Panc1 (cell line): ENCODE measurements at regions not wholly inside any gene's neighbourhood (a gene's known extent, or its start where the extent isn't known, plus 50 kb on each side); places are given as distances from the start of the nearest gene placed in this dataset.

Source experiments
- ATAC-seq: fragments of 200-7000 bp; cut with Tn5 transposase; 2 replicates; pipeline ENCODE4 v1.9.1; 2020; ENCODE audit warnings: mild to moderate bottlenecking, moderate library complexity
- BruUV-seq: library from RNA; stranded (reverse); fragments of 400-500 nt; replicated peaks from 2 replicates; lab custom pipeline; 2021; lab: Mats Ljungman, UMichigan
- CTCF ChIA-PET: fragments of 300-600 bp; sonication (Branson Sonifier 250); formaldehyde crosslinking; loops from one replicate; lab custom pipeline; 2022; ENCODE audit warnings: antibody characterized with exemption; lab: Charles Lee
- POLR2A ChIA-PET: fragments of 300-600 bp; sonication (Branson Sonifier 250); formaldehyde crosslinking; loops from one replicate; lab custom pipeline; 2022; ENCODE audit warnings: antibody characterized with exemption; lab: Charles Lee
- DNase-seq: peaks from one replicate; pipeline ENCODE4 v3.0.0-alpha.2; 2010; ENCODE audit warnings: low read depth, low spot score
- H3K27ac ChIP-seq: 2 replicates; pipeline ENCODE4 v1.5.1; 2011; ENCODE audit warnings: mild to moderate bottlenecking, low read length, inconsistent platforms
- H3K27me3 ChIP-seq: fragments of 200-500 bp; sonication (Bioruptor generic); 2 replicates; pipeline ENCODE4 v1.6.0; 2014; ENCODE audit warnings: low read length, inconsistent platforms; ENCODE audit not compliant: control insufficient read depth, insufficient read depth
- H3K36me3 ChIP-seq: fragments of 200-500 bp; sonication (Bioruptor generic); 2 replicates; pipeline ENCODE4 v1.5.1; 2014; ENCODE audit warnings: inconsistent platforms, mild to moderate bottlenecking, low read length, moderate library complexity; ENCODE audit not compliant: control insufficient read depth, insufficient read depth
- H3K4me1 ChIP-seq: 2 replicates; pipeline ENCODE4 v1.5.1; 2011; ENCODE audit warnings: inconsistent platforms, mild to moderate bottlenecking, low read length, moderate library complexity; ENCODE audit not compliant: control insufficient read depth, insufficient read depth
- H3K4me3 ChIP-seq, 2 experiments: 2 replicates each; pipeline ENCODE4 v1.5.1; 2011 to 2012; ENCODE audit warnings: low read depth in 2 of 2, low read length in 2 of 2, mild to moderate bottlenecking in 2 of 2, inconsistent platforms in 1 of 2, moderate library complexity in 1 of 2
- H3K9me3 ChIP-seq: fragments of 200-500 bp; sonication (Bioruptor generic); 2 replicates; pipeline ENCODE4 v1.5.1; 2014; ENCODE audit warnings: low read depth, mild to moderate bottlenecking, inconsistent platforms, low read length, moderate library complexity; ENCODE audit not compliant: control insufficient read depth, insufficient read depth
- CTCF ChIP-seq: fragments of 450-650 bp; IDR thresholded peaks from 2 replicates; pipeline ENCODE4 v1.5.1; 2017; ENCODE audit warnings: mild to moderate bottlenecking
- POLR2AphosphoS5 ChIP-seq: IDR thresholded peaks from 2 replicates; pipeline ENCODE4 v1.6.1; 2012; ENCODE audit warnings: mild to moderate bottlenecking, low read depth, low read length, moderate library complexity
- SIN3A ChIP-seq: IDR thresholded peaks from 2 replicates; pipeline ENCODE4 v1.6.1; 2012; ENCODE audit warnings: low read depth, mild to moderate bottlenecking, low read length, moderate library complexity, borderline replicate concordance; ENCODE audit not compliant: insufficient read depth
- TCF7L2 ChIP-seq: IDR thresholded peaks from 2 replicates; pipeline ENCODE4 v1.6.1; 2011; ENCODE audit warnings: mild to moderate bottlenecking, low read depth, low read length, inconsistent platforms
- in situ Hi-C: cut with HindIII; loops from 2 replicates; pipeline ENCODE4 v1.10.0; 2016; ENCODE audit warnings: low sequenced_read_pairs, low pct_unique_long_range_greater_than_20kb
- intact Hi-C: fragments of 100-400 bp; cut with micrococcal nuclease; formaldehyde crosslinking; loops from one replicate; pipeline ENCODE4 v1.10.0; 2022; ENCODE audit not compliant: unreplicated experiment
- TF ChIP-seq, protein P1 (sequence below), 2 experiments: IDR thresholded peaks; 2 replicates each; pipeline ENCODE4 v1.6.1; 2011 to 2012; ENCODE audit warnings: low read depth in 2 of 2, control low read depth in 1 of 2, low read length in 1 of 2, mild to moderate bottlenecking in 1 of 2, moderate library complexity in 1 of 2; ENCODE audit not compliant: insufficient read depth in 1 of 2

DNA sequence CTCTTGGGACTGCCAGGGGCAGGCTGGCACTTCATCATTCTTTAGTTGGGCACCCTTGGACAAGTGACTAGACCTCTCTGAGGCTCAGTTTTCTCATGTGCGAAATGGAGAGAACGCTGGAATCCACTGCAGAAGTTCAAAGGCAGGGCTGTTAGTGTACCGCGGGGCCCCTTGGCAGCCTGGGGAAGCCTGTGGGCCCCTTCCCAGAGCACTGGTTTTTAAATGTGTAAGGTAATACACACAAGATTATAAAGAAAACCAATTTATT is 209.5 kb upstream of the MVB12B start:
- Histone ChIP-seq H3K9me3 (no peaks in the 10 kb centered on the region), H3K27me3 (peaks cover 2% of the 10 kb centered on the region; the same call in 1 of the 2 replicates), H3K4me3 (no peak overlapping the region), H3K27ac (no peak overlapping the region), H3K4me1 (no peaks in the 10 kb centered on the region), H3K36me3 (no peaks in the 10 kb centered on the region)
- TF ChIP-seq, protein P1, sequence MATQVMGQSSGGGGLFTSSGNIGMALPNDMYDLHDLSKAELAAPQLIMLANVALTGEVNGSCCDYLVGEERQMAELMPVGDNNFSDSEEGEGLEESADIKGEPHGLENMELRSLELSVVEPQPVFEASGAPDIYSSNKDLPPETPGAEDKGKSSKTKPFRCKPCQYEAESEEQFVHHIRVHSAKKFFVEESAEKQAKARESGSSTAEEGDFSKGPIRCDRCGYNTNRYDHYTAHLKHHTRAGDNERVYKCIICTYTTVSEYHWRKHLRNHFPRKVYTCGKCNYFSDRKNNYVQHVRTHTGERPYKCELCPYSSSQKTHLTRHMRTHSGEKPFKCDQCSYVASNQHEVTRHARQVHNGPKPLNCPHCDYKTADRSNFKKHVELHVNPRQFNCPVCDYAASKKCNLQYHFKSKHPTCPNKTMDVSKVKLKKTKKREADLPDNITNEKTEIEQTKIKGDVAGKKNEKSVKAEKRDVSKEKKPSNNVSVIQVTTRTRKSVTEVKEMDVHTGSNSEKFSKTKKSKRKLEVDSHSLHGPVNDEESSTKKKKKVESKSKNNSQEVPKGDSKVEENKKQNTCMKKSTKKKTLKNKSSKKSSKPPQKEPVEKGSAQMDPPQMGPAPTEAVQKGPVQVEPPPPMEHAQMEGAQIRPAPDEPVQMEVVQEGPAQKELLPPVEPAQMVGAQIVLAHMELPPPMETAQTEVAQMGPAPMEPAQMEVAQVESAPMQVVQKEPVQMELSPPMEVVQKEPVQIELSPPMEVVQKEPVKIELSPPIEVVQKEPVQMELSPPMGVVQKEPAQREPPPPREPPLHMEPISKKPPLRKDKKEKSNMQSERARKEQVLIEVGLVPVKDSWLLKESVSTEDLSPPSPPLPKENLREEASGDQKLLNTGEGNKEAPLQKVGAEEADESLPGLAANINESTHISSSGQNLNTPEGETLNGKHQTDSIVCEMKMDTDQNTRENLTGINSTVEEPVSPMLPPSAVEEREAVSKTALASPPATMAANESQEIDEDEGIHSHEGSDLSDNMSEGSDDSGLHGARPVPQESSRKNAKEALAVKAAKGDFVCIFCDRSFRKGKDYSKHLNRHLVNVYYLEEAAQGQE (IDR thresholded peaks at IDR 0.05; ENCODE audit: insufficient read depth in 1 of 2, low read depth in 2 of 2, low read length in 1 of 2) = no peak
- TF ChIP-seq TCF7L2 (no peak), SIN3A (no peak), POLR2AphosphoS5 (no peak), CTCF (no peak)
- DNase-seq = no peak
- in situ Hi-C loops (no loop called here), intact Hi-C loops (no loop called here)
- CTCF ChIA-PET = no interaction called here
- BruUV-seq = no TSS peak
- POLR2A ChIA-PET = no interaction called here
- no peak for ATAC-seq

- intact Hi-C loops (no loop called here), in situ Hi-C loops (no loop called here)
- no peak for DNase-seq
- Histone ChIP-seq H3K9me3 (no peaks in the 10 kb centered on the region), H3K4me1 (no peaks in the 10 kb centered on the region), H3K27ac (no peak overlapping the region), H3K4me3 (no peak overlapping the region), H3K27me3 (peaks cover 4% of the 10 kb centered on the region; the same call in 1 of the 2 replicates), H3K36me3 (no peaks in the 10 kb centered on the region)
- POLR2A ChIA-PET = no interaction called here
- TF ChIP-seq POLR2AphosphoS5 = no peak
- ATAC-seq = no peak
- CTCF ChIA-PET = no interaction called here
- no TSS peak for BruUV-seq
Observed at GRCh38 chr9:126117631-126118030, 209.0 kb upstream of the MVB12B start.

DNA sequence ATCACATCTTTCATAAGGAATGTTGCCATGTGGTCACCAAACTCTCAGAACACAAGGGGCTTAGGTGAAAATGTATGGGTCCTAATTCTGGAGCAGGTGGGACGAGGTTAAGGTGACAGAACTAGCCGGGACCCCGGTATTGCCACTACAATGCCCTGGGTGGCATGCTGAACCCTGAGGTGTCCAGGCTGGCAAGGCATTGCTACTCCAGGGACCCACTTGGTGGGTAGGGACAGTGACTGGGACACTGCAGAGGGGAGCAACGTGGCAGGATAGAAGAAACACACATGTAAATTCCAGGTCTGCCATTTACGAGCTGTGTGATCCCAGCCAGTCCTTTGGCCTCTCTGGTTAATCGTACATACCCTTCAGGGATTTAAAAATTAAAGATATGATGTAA is 206.9 kb upstream of the MVB12B start:
- H3K36me3 ChIP-seq = no peaks in the 10 kb centered on the region
- intact Hi-C loops (no loop called here), in situ Hi-C loops (no loop called here)
- no peaks in the 10 kb centered on the region for H3K4me1 ChIP-seq
- TF ChIP-seq, protein P1 (IDR thresholded peaks at IDR 0.05; ENCODE audit: insufficient read depth in 1 of 2, low read depth in 2 of 2, low read length in 1 of 2) = no peak
- no peak for TF ChIP-seq CTCF
- no peak for TF ChIP-seq TCF7L2
- no peak for TF ChIP-seq POLR2AphosphoS5
- TF ChIP-seq SIN3A = no peak
- peaks cover 4% of the 10 kb centered on the region; the same call in 1 of the 2 replicates for H3K27me3 ChIP-seq
- ChIA-PET POLR2A (no interaction called here), CTCF (no interaction called here)
- DNase-seq (no peak), ATAC-seq (no peak)
- no peak overlapping the region for H3K4me3 ChIP-seq
- H3K9me3 ChIP-seq = no peaks in the 10 kb centered on the region
- H3K27ac ChIP-seq = no peak overlapping the region
- BruUV-seq = no TSS peak
